ENCODE measurements at regions not wholly inside any gene's neighbourhood (a gene's known extent, or its start where the extent isn't known, plus 50 kb on each side); places are given as distances from the start of the nearest gene placed in this dataset.
A peak's percentile ranks its signal among the peaks of the same experiment; 100 is the strongest.
"Not testable (repeated sequence)": the region's sequence is repeated elsewhere in the genome, so short reads cannot be mapped to it uniquely, and the experiment has no call there.

- DNase-seq, result no peak
Observed at GRCh38 chr3:137464341-137464740, 299.8 kb upstream of the SOX14 start.

DNA sequence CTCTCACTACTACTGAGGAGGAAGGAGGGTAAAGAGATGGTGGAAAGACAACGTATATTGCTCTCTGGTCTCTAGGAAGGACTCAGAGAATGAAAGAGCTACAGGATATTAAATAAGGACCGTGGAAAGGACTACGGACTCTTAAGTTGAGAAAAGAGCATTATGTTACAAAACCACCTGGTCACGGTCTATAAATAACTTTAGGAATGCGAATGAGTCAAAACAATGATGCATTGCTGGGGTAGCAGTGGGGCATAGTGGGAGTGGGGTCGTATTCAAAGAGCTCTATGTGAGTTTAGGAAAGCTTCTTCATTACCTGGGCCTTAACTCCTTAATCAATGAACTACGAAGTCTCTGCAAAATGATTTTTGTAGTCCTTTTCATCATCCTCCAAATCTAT, 295.7 kb upstream of the SOX14 start:
- no peak for DNase-seq

- DNase-seq, result no peak
Observed at GRCh38 chr3:137469263-137469662, 294.9 kb upstream of the SOX14 start.

- DNase-seq, result no peak
Observed at GRCh38 chr3:137471130-137471529, 293.0 kb upstream of the SOX14 start.

GRCh38 chr3:137471558-137472204, 292.4 kb upstream of the SOX14 start:
- DNase-seq, result no peak

DNA sequence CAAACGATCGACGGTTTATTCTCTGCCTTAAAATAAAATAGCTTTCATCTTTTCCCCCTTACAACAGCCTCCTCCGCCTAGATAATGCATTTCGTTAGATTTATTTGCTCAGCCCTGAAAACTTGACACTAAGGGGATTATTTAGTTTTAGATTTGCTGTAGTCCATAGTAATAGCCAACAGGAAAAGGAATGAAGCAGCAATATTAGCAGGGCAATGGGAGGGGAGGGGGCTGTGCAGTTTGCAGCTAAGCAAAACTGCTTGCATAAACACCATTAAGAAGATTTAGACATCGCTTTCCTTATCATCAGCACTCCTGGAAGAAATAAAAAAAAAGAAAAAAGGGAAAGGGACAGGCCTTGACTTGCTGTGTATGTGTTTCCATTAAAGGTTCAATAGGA, 286.5 kb upstream of the SOX14 start:
- DNase-seq, result no peak

DNA sequence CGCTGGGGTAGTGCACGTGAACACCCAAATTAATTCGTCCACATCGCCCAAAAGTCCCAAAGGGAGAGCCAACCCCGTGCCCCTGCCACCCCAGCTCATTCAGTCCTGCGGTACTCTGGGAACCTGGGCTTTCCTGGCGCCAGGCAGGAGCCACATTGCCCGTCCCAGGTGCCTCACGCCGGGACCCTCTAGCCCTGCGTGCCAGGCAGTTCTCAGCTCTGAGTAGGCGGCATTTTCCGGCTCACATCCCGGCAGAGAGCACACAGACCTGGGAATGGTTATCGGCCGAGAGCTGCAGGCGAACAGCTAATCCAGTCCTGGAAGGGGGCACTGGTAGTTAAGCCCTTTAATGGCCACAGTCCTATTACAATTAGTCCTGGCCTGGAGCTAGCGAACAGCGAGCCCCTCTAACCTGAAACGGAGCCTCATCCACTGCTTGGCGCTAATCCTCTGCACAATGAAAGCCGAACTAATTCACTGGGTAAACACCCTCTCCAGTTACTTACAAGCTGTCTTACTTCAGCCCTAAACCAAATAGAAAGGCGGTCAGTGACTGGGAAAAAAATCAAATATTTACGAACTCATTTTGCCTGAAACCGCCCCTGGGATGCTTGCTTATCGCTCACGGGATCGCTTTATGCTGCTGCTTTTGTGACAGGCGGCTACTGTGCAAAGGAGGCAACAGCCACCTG, 254.6 kb upstream of the SOX14 start:
- DNase-seq, result peak; percentile 19

DNA sequence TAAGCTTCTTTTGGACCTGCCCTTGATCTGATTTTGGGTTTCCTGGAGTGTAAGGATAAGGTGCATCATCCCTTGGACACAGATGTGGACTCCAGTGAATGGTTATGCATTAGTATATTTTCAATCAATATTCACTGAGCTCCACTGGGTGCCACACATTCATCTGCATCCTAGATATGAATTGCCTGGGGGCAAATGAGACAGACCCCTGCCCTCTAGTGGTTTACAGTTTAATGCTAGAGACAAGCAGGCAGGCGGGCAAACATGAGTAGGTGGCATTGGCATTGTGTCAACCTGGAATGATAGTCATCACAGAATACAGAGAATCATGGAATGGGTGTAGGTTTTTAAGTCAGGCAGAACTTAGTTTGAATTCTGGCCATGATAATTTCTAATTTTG, 252.5 kb upstream of the SOX14 start:
- no peak for DNase-seq

DNA sequence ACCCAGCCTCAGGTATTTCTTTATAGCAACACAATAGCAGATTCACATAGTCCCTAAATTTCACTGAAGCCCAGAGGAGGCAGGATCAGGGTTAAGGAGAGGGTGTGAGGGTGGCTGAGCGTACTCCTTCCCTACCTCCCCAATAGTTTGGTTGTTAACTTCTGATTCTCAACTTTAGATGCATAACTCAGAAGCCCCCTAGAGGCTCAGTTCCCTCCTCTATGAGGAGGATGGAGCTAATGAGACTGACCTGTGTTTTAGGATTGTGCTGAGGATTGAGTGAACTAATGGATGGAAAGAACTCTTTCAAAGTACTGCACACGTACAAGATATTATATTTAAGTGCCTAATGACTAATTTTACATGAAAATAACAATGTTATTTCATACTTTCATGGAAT, 249.3 kb upstream of the SOX14 start:
- DNase-seq, result no peak

DNA sequence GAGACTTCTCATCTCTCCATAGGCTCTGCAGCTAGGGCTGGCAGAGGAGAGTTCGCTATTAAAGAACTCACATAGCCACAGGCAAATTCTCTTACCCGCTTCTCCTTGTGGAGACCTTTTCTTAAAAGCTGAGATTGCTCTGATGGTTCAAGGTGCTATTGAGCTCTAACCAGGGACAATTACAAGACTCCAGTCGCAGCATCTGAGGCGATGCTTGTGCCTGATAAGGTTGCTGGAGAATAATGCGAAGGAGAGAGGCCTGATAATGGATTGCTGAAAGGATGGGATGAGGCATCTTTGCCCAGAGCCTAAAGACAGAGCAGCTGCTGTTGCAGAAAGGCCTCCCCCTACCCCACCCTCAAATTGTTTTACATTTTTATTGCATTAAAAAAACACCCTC, 244.5 kb upstream of the SOX14 start:
- DNase-seq, result no peak

- DNase-seq, result no peak
Observed at GRCh38 chr3:137524751-137525150, 239.4 kb upstream of the SOX14 start.

DNA sequence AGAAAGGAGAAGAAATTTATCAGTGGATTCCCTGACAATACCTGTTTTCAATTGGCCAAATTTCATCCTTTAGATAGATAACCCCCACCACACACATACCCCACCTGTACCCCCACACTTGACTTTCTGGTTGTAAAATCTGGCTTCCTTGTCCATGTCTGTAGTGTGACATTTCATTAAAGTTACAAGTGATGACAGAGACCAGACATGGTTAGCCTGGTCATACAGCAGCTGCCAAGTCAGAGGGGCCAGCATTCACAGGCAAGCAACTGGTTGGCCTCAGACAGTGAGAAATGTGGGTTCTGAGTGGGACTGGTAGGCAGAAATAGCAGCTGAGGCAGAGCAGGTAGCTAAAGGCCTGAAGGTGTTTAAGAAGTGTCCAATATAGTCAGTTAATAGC, 238.6 kb upstream of the SOX14 start:
- DNase-seq, result no peak

GRCh38 chr3:137542049-137542448, 222.1 kb upstream of the SOX14 start:
- no peak for DNase-seq

GRCh38 chr3:137554242-137554641, 209.9 kb upstream of the SOX14 start:
- no peak for DNase-seq

DNA sequence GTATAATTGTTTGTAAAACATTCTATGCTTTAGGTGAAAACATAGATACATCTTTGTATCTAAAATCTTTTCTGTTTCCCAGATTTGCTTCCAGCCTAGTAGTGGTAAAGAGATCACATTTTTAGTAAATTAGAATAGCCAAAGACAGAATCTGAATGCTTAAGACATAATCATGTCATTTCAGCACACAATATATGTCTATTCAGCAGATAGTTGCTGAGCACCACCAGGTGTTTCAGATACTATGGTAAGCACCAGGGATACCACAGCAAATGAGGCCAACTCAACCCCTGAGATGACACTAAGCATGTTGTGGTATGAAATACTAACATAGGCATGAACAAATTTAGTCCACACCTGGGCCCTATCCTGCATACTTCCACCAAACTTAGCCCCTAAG, 195.2 kb upstream of the SOX14 start:
- DNase-seq, result no peak

GRCh38 chr3:137572931-137573330, 191.2 kb upstream of the SOX14 start:
- no peak for DNase-seq

GRCh38 chr3:137582484-137582883, 181.6 kb upstream of the SOX14 start:
- no peak for DNase-seq

DNA sequence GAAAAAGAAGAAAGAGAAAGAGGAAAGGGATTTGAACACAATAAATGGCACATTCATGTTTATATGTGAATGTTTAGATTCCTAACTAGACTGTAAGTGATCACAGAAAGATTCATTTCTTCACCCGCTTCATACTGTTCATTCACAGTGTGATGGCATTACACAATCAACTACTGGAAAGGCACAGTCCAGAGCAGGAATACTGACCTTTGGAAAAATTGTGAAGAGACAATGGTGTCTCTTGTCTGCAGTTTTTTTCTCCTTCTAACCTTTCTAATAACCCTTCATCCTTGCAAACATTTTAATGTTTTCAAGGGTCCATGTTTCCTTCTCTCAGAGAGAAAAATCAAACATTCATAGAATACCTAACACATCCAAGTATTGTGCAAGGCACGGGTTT, 180.9 kb upstream of the SOX14 start:
- DNase-seq, result no peak

DNA sequence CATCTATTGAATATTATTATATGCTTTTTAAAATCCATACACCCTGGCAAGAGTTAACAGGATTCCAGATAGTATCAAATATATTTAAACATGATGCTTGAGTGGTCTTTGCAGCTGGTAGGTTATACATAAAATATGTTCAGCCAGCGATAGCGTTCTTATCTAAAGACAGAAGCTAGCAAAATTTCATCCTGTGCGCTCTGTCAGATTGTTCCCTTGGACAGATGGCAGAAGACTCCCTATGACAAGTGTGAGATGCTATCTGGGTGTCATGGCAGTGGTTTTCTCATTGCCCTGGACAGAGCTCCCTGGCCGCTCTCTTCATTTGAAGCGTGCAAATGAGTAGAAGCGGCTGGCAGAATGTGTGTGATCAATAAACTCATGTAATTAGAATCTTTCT, 175.2 kb upstream of the SOX14 start:
- no peak for DNase-seq

DNA sequence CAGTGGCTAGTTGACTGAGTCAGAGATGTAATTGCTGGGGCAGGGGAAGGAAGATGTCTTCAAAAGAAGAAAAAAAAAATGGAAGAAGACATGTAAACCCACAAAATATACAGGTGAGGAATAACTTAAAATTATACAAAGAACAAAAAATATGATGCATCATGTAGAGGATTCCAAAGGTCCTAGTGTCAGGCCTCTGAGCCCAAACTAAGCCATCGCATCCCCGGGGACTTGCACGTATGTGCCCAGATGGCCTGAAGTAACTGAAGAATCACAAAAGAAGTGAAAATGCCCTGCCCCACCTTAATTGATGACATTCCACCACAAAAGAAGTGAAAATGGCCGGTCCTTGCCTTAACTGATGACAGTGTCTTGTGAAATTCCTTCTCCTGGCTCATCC, 168.7 kb upstream of the SOX14 start:
- DNase-seq, result not testable (repeated sequence)

DNA sequence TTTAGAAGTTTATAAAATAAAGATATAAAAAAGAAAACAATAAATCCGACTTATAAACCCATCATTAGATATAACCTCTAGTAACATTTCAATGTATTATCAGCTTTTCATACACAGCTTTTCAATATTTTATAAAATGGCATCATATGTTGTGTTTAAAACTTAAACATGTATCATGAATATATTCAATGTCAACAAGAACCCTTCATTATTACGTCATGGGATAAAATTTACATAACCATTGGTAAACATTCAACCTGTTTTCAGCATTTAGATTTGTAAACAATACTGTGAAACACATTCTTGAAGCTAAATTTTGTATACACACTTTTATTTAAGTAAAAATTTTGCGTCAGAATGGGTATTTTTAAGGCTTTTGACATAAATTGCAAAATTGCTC, 153.4 kb upstream of the SOX14 start:
- DNase-seq, result no peak

DNA sequence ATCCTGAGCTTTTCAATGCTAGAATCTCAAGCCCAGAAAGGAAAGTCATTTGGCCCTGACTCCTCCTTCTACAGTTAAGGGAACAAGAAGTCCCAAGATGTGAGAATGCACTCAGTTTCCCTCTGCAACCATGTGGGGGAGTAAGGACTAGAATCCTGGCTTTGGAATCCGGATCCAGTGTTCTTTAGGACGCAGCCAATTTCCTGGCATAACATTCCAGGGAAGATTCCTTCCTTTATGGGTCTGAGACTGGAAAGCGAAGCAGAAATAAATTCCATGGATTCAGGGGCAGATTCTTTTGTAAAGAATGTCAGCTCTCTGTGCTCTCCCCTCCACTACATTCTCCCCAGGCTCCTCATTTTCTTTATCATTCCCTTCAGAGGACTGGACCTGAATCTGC, 151.8 kb upstream of the SOX14 start:
- no peak for DNase-seq

DNA sequence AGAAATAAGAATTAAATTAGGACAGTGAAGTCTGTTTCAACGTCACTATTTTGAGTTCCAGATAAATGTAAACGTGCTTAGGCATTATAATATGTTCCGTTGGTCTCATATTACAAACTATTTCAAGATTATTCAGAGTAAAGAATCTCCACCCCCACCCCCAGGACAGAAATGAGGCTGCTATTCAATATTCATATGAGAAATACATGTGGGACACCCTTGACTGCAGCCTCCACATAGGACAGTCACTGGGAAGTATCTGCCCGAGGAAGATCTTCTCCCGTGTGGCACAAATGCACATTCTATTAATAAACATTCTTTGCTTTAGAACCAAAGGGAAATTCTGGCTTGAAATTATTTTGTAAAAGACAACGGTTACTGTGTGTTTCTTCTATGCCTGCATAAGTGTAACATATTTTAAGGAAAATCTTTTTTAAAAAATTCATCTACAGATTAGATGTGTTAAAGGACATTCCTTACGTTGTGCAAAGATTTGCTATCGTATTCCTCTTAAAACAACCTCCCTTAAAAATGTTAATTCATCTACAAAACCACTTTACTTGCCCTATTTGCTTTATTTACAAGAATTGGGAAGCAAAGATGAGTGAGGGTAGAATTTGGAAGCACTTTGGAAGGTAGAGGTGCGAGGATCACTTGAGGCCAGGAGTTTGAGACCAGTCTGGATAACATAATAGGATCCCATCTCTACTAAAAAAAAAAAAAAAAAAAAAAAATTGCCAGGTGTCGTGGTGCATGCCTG, 148.3 kb upstream of the SOX14 start:
- no peak for DNase-seq
